Tibial artery (tissue), 4 donors: ENCODE measurements at regions not wholly inside any gene's neighbourhood (a gene's known extent, or its start where the extent isn't known, plus 50 kb on each side); places are given as distances from the start of the nearest gene placed in this dataset.

Experiments
- DNase-seq, 2 donors: peaks; one replicate each; pipeline ENCODE4 v3.0.0-alpha.2; 2019
- H3K27ac ChIP-seq, 2 donors: fragments of 200-600 bp; sonication (generic) in 1 of 2; 1 replicate in 1 of 2; 2 replicates in 1 of 2; pipeline ENCODE4 v1.5.1; 2018 to 2019; ENCODE audit warnings: mild to moderate bottlenecking in 1 of 2
- H3K27me3 ChIP-seq, 2 donors: fragments of 200-600 bp; sonication (generic) in 1 of 2; one replicate each; pipeline versions ENCODE4 v1.5.1 to v1.6.0; 2016 to 2019
- H3K36me3 ChIP-seq, 3 donors: fragments of 200-600 bp; sonication (generic) in 2 of 3; one replicate each; pipeline ENCODE4 v1.5.1; 2016 to 2019; ENCODE audit warnings: mild to moderate bottlenecking in 2 of 3
- H3K4me1 ChIP-seq, 4 donors: fragments of 200-600 bp; sonication (generic) in 2 of 4; 1 replicate in 3 of 4; 2 replicates in 1 of 4; pipeline ENCODE4 v1.5.1; 2016 to 2019
- H3K4me3 ChIP-seq, 2 donors: fragments of 200-600 bp; sonication (generic) in 1 of 2; 1 replicate in 1 of 2; 2 replicates in 1 of 2; pipeline ENCODE4 v1.5.1; 2018 to 2019; ENCODE audit warnings: mild to moderate bottlenecking in 2 of 2
- H3K9me3 ChIP-seq, 3 donors: fragments of 200-600 bp; sonication (generic) in 1 of 3; one replicate each; pipeline ENCODE4 v1.5.1; 2016 to 2019
- CTCF ChIP-seq, 2 experiments: fragments of 200-600 bp in 1 of 2; fragments of 450-650 bp in 1 of 2; IDR thresholded peaks; one replicate each; pipeline ENCODE4 v1.5.1; 2017 to 2019; ENCODE audit warnings: antibody characterized with exemption in 2 of 2, mild to moderate bottlenecking in 1 of 2, moderate library complexity in 1 of 2
- intact Hi-C: fragments of 100-400 bp; cut with DNase I; formaldehyde crosslinking; loops from one replicate; pipeline ENCODE4 v1.15.0; 2023; ENCODE audit warnings: low total_unique reads

GRCh38 chr4:124806403-124806802 is 93.9 kb upstream of the ANKRD50 start:
- Histone ChIP-seq H3K9me3 (peaks cover 0 to under 1% (median 0%) of the 10 kb centered on the region in 3 donors), H3K27me3 (no peaks in the 10 kb centered on the region), H3K27ac (no peak overlapping the region), H3K36me3 (no peaks in the 10 kb centered on the region), H3K4me1 (peaks cover 0 to 3% (median 0%) of the 10 kb centered on the region in 4 donors), H3K4me3 (no peak overlapping the region)
- intact Hi-C loops = no loop called here
- no peak for DNase-seq
- no peak for TF ChIP-seq CTCF (IDR thresholded peaks at IDR 0.05)

GRCh38 chr4:124804584-124804983 is 92.1 kb upstream of the ANKRD50 start:
- H3K4me1 ChIP-seq = peaks cover 0 to 3% (median 0%) of the 10 kb centered on the region in 4 donors
- no peaks in the 10 kb centered on the region for H3K36me3 ChIP-seq
- intact Hi-C loops = no loop called here
- TF ChIP-seq CTCF (IDR thresholded peaks at IDR 0.05) = no peak
- H3K9me3 ChIP-seq = no peaks in the 10 kb centered on the region
- no peaks in the 10 kb centered on the region for H3K27me3 ChIP-seq
- no peak overlapping the region for H3K27ac ChIP-seq
- no peak overlapping the region for H3K4me3 ChIP-seq
- DNase-seq = no peak

DNA sequence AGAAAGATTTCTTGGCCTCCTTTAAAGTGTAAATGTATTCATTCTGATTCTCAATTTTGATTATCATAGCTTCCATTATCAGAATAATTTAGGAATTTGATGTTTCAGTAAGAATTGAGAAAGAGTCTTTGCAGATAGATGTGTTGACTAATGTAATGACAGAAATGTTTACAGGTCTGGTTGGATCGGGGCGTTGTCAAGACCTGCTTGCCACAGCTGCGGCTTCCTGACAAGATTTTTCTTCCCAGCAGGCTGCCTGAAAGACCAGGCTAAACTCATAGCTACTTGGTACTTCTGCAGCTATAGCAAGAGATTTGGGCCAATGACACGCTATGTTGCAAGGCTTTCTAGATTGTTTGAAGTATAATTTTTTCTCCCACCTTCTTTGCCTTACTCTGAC is 91.5 kb upstream of the ANKRD50 start:
- Histone ChIP-seq H3K27me3 (no peaks in the 10 kb centered on the region), H3K4me1 (peaks cover 0 to 3% (median 0%) of the 10 kb centered on the region in 4 donors), H3K9me3 (no peaks in the 10 kb centered on the region), H3K4me3 (no peak overlapping the region), H3K36me3 (no peaks in the 10 kb centered on the region), H3K27ac (no peak overlapping the region)
- no peak for TF ChIP-seq CTCF (IDR thresholded peaks at IDR 0.05)
- DNase-seq = no peak
- intact Hi-C loops = no loop called here

DNA sequence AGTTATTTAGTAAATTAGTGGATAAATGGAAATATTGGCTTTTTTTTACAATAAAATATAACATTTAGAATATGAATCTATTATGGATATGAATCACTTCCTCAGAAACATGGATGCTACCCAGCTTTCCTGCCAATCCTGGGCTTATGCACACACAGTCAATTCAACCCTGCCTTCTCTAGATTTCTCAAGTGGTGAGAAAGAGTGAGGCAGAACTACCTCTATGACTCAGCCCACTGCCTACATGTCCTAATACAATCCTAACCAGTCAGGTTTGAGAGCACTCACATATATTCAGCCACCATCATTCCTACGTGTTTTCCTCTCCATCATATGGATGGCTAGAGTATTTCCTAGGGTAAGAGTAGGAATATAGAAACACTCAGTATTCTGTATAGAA is 91.1 kb upstream of the ANKRD50 start:
- H3K27me3 ChIP-seq = no peaks in the 10 kb centered on the region
- intact Hi-C loops = no loop called here
- no peak overlapping the region for H3K27ac ChIP-seq
- H3K4me3 ChIP-seq = no peak overlapping the region
- no peaks in the 10 kb centered on the region for H3K9me3 ChIP-seq
- no peak for TF ChIP-seq CTCF (IDR thresholded peaks at IDR 0.05)
- H3K36me3 ChIP-seq = no peaks in the 10 kb centered on the region
- peaks cover 0 to 3% (median 0%) of the 10 kb centered on the region in 4 donors for H3K4me1 ChIP-seq
- no peak for DNase-seq

GRCh38 chr4:124803026-124803425 is 90.5 kb upstream of the ANKRD50 start:
- no peak for TF ChIP-seq CTCF (IDR thresholded peaks at IDR 0.05)

DNA sequence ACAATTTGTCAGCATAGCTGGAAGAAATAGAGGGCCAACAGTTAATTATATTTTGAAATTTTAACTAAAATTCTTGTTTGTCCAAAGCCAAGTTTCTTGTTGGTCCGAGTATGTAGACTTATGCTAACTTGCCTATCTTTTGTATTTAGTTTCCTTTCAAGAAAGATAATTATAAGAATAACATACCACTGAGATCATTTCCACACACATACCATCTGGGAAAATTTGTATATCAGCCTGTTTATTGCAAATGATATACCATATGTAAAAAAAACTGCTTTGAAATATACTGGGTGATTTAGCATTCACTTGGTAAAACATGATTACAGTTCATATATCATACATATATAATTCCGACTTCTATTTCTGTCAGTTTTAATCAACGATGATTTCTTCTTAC is 84.7 kb upstream of the ANKRD50 start:
- Histone ChIP-seq H3K4me1 (peaks cover 0 to 31% (median 2%) of the 10 kb centered on the region in 4 donors), H3K27me3 (no peaks in the 10 kb centered on the region), H3K4me3 (no peak overlapping the region), H3K36me3 (no peaks in the 10 kb centered on the region), H3K27ac (no peak overlapping the region), H3K9me3 (no peaks in the 10 kb centered on the region)
- intact Hi-C loops = no loop called here
- DNase-seq = no peak
- TF ChIP-seq CTCF (IDR thresholded peaks at IDR 0.05) = no peak

More at GRCh38 chr4:124803026-124803425, 90.5 kb upstream of the ANKRD50 start:
- Histone ChIP-seq H3K27me3 (no peaks in the 10 kb centered on the region), H3K36me3 (no peaks in the 10 kb centered on the region), H3K27ac (no peak overlapping the region), H3K4me3 (no peak overlapping the region), H3K9me3 (no peaks in the 10 kb centered on the region), H3K4me1 (peaks cover 0 to 3% (median under 1%) of the 10 kb centered on the region in 4 donors)
- intact Hi-C loops = no loop called here
- DNase-seq = no peak
